ENCODE measurements at regions not wholly inside any gene's neighbourhood (a gene's known extent, or its start where the extent isn't known, plus 50 kb on each side); places are given as distances from the start of the nearest gene placed in this dataset.

DNA sequence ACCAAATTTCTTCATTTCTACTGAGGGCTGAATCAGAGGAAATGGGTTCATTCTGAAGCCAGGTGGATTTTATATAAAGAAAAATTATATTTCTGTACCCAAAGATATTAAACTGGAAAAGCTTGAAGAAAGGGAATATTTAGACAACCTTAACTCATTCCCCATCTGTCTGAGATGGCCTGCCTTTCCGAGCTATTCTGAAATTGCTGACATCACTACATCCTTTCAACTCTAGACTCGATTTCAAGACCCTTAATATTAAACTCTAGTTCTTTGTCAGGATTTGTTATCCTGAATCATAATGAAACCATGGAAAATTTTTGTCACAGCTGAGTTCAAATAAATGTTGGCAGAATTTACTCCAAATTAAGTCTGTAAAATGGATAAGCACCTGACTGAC is 818.5 kb upstream of the SEMA6A start:
- no peaks in the 10 kb centered on the region for H3K36me3 ChIP-seq
- H3K27me3 ChIP-seq (ENCODE audit: low read depth) = no peaks in the 10 kb centered on the region
- H3K4me3 ChIP-seq = no peak overlapping the region
- peaks cover 8% of the 10 kb centered on the region for H3K9me3 ChIP-seq (replicated peaks)
- intact Hi-C loops (cut with micrococcal nuclease) = no loop called here
- H3K27ac ChIP-seq (replicated peaks) = peak overlapping the region; percentile 10
- TF ChIP-seq, protein P1, sequence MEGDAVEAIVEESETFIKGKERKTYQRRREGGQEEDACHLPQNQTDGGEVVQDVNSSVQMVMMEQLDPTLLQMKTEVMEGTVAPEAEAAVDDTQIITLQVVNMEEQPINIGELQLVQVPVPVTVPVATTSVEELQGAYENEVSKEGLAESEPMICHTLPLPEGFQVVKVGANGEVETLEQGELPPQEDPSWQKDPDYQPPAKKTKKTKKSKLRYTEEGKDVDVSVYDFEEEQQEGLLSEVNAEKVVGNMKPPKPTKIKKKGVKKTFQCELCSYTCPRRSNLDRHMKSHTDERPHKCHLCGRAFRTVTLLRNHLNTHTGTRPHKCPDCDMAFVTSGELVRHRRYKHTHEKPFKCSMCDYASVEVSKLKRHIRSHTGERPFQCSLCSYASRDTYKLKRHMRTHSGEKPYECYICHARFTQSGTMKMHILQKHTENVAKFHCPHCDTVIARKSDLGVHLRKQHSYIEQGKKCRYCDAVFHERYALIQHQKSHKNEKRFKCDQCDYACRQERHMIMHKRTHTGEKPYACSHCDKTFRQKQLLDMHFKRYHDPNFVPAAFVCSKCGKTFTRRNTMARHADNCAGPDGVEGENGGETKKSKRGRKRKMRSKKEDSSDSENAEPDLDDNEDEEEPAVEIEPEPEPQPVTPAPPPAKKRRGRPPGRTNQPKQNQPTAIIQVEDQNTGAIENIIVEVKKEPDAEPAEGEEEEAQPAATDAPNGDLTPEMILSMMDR (IDR thresholded peaks at IDR 0.05; ENCODE audit: borderline replicate concordance) = no peak
- no peaks in the 10 kb centered on the region for H3K4me1 ChIP-seq
- no peak for DNase-seq

DNA sequence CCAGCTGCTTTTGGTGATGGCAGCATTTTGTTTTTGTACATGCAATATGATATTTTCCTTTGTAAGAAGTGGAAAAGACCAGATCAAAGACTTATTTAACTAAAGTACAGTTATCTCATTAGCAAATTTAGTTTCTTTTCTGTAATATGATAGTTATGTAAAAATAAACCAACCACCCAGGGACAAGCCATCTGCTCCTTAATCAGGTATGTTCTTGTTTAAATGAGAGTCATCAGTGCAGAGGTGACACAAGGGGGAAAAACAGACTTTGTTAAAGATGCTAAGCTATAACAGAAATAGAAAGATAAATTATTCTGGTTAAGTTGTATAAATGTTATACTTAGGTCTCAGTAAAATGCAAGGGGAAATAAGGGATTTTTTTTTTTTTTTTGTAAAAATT is 805.7 kb upstream of the SEMA6A start:
- H3K4me1 ChIP-seq = no peaks in the 10 kb centered on the region
- H3K27ac ChIP-seq (replicated peaks) = no peak overlapping the region
- no peaks in the 10 kb centered on the region for H3K9me3 ChIP-seq (replicated peaks)
- H3K36me3 ChIP-seq = no peaks in the 10 kb centered on the region
- no peak overlapping the region for H3K4me3 ChIP-seq
- no peak for DNase-seq
- intact Hi-C loops (cut with micrococcal nuclease) = no loop called here
- TF ChIP-seq, protein P1 (IDR thresholded peaks at IDR 0.05; ENCODE audit: borderline replicate concordance) = no peak
- H3K27me3 ChIP-seq (ENCODE audit: low read depth) = no peaks in the 10 kb centered on the region

DNA sequence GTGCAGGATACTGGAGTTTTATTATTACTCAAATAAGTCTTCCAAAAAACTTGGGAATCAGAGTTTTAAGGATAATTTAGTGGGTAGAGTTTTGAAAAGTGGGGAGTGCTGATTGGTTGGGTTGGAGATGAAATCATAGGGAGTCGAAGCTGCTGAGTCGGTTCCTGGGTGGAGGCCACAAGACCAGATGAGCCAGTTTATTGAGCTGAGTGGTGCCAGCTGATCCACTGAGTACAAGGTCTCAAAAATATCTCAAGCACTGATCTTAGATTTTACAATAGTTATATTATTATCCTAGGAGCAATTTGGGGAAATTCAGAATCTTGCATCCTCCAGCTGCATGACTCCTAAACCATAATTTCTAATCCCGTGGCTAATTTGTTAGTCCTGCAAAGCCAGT is 804.9 kb upstream of the SEMA6A start:
- Histone ChIP-seq H3K27ac (replicated peaks) (no peak overlapping the region), H3K9me3 (replicated peaks) (no peaks in the 10 kb centered on the region), H3K27me3 (ENCODE audit: low read depth) (no peaks in the 10 kb centered on the region), H3K4me3 (no peak overlapping the region), H3K4me1 (no peaks in the 10 kb centered on the region), H3K36me3 (no peaks in the 10 kb centered on the region)
- intact Hi-C loops (cut with micrococcal nuclease) = no loop called here
- DNase-seq = no peak
- TF ChIP-seq, protein P1 (IDR thresholded peaks at IDR 0.05; ENCODE audit: borderline replicate concordance) = no peak

DNA sequence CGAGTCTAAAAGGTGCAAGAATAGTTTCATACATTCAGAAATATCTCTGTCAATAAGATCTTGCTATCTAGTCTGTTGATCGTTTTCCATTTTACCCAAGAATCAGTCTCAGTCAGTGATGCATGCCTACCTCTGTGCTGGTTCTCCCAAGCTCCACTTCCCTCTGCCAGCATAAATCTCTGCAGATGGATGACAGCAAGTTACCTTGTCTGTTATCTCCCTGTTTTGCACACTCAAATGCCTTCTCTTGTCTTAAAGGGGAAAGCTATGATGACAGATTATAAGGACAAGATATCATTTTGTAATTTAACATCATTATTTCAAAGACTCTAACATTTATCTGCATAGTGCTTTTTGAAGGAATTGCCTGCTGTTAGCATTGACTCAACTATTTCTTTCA is 802.1 kb upstream of the SEMA6A start:
- no peak for DNase-seq

DNA sequence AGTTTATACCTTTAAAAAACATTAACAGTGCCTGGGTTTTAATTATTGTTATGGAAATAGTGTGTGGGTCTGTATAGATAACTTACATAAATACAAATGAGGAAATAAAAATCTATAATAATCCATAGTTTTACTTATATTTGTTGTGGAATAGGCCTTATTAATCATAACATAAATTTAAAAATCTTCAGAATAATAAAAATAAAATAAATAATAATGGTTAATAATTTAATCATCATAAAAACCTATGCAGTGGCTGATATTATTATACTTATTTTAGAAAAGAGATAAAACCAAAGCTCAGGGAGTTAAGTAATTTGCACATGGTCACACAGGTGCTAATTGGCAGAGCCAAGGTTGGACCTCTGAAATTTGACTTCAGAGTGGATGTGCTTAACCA is 785.3 kb upstream of the SEMA6A start:
- Histone ChIP-seq H3K27ac (replicated peaks) (no peak overlapping the region), H3K4me3 (no peak overlapping the region), H3K27me3 (ENCODE audit: low read depth) (no peaks in the 10 kb centered on the region), H3K36me3 (no peaks in the 10 kb centered on the region), H3K9me3 (replicated peaks) (no peaks in the 10 kb centered on the region), H3K4me1 (no peaks in the 10 kb centered on the region)
- TF ChIP-seq, protein P1 (IDR thresholded peaks at IDR 0.05; ENCODE audit: borderline replicate concordance) = no peak
- DNase-seq = no peak
- intact Hi-C loops (cut with micrococcal nuclease) = no loop called here

More for the DNA sequence above, 802.1 kb upstream of the SEMA6A start:
- no peaks in the 10 kb centered on the region for H3K27me3 ChIP-seq (ENCODE audit: low read depth)
- no peaks in the 10 kb centered on the region for H3K4me1 ChIP-seq
- H3K4me3 ChIP-seq = no peak overlapping the region
- TF ChIP-seq, protein P1 (IDR thresholded peaks at IDR 0.05; ENCODE audit: borderline replicate concordance) = no peak
- no peaks in the 10 kb centered on the region for H3K36me3 ChIP-seq
- intact Hi-C loops (cut with micrococcal nuclease) = no loop called here
- H3K9me3 ChIP-seq (replicated peaks) = peaks cover 9% of the 10 kb centered on the region
- H3K27ac ChIP-seq (replicated peaks) = no peak overlapping the region

DNA sequence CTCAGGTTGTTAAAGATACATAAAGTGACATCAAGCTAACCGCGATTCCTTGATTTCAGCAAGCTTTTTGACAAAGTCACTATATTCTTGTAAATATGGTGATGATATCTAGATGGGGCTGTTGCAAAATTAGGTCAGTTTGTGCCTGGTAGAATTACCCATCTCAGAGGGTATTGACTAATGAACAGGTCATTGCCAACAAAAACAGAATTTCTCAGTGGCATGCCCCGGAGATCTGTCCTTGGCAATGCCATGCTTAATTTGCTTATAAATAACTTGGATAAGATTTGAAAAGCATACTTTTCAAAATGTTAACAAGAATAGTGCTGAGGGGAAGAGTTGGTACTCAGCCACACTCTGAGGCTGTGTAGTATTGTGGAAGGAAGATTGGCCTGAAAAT is 783.3 kb upstream of the SEMA6A start:
- intact Hi-C loops (cut with micrococcal nuclease) = no loop called here
- TF ChIP-seq, protein P1 (IDR thresholded peaks at IDR 0.05; ENCODE audit: borderline replicate concordance) = no peak
- no peak for DNase-seq
- no peak overlapping the region for H3K4me3 ChIP-seq
- no peaks in the 10 kb centered on the region for H3K36me3 ChIP-seq
- H3K4me1 ChIP-seq = no peaks in the 10 kb centered on the region
- H3K9me3 ChIP-seq (replicated peaks) = no peaks in the 10 kb centered on the region
- no peak overlapping the region for H3K27ac ChIP-seq (replicated peaks)
- no peaks in the 10 kb centered on the region for H3K27me3 ChIP-seq (ENCODE audit: low read depth)

All from left ventricle myocardium inferior (tissue), 1 donor.